Omental fat pad (tissue), 3 donors: ENCODE measurements at regions not wholly inside any gene's neighbourhood (a gene's known extent, or its start where the extent isn't known, plus 50 kb on each side); places are given as distances from the start of the nearest gene placed in this dataset.

Experiments
- ATAC-seq: fragments of 150-250 bp; one replicate; pipeline ENCODE4 v1.9.1; 2016; ENCODE audit warnings: mild to moderate bottlenecking, moderate library complexity; ENCODE audit not compliant: low FRiP score
- DNase-seq: peaks from one replicate; pipeline ENCODE4 v3.0.0-alpha.2; 2019; ENCODE audit warnings: low spot score
- TF ChIP-seq, protein P1 (sequence below), 3 donors: fragments of 450-650 bp; IDR thresholded peaks; one replicate each; pipeline ENCODE4 v1.5.1; 2016 to 2017; ENCODE audit warnings: antibody characterized with exemption in 3 of 3, mild to moderate bottlenecking in 3 of 3, moderate library complexity in 2 of 3

DNA sequence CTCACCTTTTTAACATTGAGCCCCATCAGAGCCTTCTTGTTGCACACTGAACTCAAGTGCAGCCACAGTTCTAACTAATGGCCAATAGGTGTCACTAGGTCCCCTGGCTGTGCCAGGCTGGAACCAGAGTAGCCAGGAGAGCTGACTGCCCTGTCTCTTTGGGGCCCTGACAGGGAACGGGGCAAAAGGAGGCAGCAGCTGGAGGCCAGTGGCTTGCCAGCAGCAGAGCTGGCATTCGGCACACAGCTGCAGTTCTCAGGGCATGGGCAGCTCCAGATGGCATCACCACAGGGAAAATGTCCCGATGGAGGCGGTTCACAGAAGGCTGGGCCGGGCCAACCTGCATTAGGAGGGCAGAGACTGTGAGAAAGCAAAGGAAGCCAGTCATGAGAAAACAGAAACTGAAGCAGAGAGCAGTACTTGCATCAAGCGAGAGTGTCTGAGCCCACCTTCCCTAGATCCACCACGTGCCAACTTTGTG is 188.6 kb downstream of the FCRL5 start:
- DNase-seq (no peak), ATAC-seq (no peak)
- TF ChIP-seq, protein P1, sequence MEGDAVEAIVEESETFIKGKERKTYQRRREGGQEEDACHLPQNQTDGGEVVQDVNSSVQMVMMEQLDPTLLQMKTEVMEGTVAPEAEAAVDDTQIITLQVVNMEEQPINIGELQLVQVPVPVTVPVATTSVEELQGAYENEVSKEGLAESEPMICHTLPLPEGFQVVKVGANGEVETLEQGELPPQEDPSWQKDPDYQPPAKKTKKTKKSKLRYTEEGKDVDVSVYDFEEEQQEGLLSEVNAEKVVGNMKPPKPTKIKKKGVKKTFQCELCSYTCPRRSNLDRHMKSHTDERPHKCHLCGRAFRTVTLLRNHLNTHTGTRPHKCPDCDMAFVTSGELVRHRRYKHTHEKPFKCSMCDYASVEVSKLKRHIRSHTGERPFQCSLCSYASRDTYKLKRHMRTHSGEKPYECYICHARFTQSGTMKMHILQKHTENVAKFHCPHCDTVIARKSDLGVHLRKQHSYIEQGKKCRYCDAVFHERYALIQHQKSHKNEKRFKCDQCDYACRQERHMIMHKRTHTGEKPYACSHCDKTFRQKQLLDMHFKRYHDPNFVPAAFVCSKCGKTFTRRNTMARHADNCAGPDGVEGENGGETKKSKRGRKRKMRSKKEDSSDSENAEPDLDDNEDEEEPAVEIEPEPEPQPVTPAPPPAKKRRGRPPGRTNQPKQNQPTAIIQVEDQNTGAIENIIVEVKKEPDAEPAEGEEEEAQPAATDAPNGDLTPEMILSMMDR (IDR thresholded peaks at IDR 0.05) = no peak

DNA sequence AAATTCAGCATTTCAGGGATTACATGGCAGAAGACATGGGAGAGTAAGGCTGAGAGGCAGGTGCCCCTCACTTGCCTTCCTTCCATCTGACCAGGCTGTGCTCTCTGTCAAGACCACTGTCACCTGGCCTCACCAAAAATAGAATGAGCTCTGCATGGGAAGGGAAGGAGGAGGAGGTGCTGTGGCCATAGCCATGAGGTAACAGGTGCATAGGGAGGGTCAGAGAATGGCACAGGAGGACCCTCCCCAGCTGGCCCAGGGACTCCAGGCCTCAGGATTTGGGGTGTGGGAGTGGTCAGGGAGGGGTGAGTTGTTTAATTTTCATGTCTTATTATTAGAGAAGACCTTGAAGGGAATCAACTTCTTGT is 192.3 kb downstream of the FCRL5 start:
- DNase-seq (no peak), ATAC-seq (no peak)
- TF ChIP-seq, protein P1 (IDR thresholded peaks at IDR 0.05) = no peak

DNA sequence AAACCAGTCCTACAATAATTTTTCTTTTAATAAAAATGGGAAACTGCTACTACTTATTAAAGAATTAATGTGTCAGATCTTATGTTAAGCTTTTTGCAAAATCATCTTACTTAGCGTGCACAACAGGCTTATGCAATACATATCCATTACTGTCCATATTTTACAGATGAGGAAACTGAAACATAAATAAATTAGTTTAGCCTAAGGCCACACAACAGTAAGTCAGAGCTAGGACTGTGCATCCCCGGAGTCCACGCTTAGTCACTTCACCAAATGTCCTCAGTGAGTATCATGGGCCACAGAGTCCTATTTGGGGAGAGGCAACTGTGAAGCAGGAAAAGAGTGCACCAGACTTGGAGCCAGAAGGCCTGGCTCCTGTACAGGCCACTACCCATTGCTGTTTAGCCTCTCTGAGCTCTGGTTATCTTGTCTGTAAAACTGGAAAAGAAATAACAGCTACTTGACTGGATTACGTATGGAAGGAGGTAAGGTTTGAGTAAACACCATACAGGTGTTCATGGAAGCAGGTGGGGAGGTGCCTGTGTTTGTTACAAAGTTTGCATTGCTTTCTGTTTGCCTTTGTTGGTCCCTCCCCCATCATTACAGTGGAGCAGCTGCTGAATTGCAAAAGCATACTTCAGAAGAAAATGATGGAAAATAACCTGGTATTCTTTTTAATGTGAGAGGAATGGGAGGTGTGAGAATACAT is 192.8 kb downstream of the FCRL5 start:
- TF ChIP-seq, protein P1 (IDR thresholded peaks at IDR 0.05) = no peak
- ATAC-seq = no peak

DNA sequence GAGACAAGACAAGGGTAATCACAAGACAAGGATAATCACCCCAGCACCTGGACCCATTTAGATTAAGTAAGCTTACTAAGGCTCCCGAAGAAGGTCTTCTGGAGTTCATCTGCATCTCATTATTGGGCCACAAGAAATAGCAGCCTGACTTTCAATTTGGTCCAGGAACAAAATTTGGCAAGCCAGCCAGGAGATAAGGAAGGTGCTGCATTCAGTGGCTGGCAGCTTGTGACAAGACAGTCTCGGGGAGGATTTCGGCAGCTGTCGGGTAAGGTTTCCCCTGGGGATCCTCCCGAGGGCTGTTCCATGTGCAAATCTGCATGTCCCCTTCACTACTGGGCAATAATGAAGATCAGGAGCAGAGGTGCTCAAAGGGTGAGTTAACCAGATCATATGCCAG is 195.2 kb downstream of the FCRL5 start:
- TF ChIP-seq, protein P1 (IDR thresholded peaks at IDR 0.05) = no peak
- DNase-seq (no peak), ATAC-seq (no peak)

More for the DNA sequence above, 192.8 kb downstream of the FCRL5 start:
- no peak for DNase-seq

DNA sequence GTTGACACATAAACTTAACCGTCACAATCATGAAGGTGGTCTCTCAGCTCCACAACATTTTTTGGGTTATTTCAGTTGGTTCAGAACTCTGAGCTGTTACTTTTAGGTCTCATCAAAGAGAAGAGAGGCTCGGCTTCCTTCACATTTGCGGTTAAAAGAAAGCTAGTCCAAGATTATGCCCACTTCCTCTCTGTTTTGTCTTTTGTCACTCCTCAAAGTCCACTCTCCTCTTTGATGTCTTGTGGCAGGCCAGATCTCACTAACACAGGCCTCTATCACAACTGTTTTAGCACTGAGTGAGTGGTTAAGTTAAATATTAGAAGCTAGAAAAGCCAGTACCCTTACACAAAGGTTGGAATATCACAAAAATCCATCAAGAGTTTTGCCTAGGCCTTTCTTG is 195.7 kb downstream of the FCRL5 start:
- ATAC-seq (no peak), DNase-seq (no peak)
- TF ChIP-seq, protein P1 (IDR thresholded peaks at IDR 0.05) = no peak

DNA sequence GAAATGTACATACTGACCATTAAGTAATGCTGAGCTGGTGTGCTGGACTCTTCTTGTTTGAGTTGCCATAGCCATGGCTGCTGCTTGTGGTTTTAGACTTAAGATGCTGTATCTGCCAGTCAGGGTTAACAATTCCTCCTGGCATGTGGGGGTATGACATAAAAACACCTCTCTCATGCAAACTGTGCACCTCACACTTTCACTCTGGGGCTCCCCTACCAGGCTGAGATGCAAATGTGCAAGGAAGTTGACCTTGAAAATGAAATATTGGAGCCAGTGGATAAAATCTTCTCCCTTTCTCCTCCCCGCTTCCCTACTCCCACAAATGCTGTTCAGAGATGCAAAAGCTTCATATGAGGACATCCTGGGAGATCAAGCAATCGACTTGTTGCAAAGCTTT is 198.8 kb downstream of the FCRL5 start:
- ATAC-seq = no peak
- TF ChIP-seq, protein P1 (IDR thresholded peaks at IDR 0.05) = no peak
- DNase-seq = no peak

DNA sequence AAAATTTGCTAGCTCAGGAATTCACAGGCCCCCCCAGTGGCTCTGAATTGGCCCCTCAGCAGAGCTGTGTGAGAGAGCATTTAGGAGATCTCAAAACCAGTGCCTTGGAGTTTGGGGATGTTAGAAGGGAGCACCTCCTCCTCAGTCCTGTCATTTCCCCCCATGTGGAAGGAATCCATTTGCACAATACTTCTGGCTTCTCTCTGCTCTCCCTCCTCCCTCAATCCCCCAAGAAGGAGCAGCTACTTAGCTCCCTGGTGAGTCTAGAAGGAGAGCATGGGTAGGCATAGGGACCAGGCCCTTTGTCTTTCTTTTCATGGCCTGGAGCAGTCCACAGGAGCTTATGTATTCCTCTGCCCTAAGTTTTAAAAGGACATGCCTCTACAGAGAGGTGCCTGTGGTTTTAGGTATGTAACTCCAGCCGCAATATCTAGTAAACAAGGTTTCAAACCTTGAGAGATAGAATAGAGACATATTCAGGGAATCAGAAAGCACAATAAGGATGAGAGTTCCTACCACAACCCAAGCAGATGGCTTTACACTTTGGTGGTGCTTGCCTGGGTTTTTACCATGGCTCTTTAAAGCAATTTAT is 199.4 kb downstream of the FCRL5 start:
- no peak for ATAC-seq
- no peak for DNase-seq
- TF ChIP-seq, protein P1 (IDR thresholded peaks at IDR 0.05) = no peak
